Chondrocyte (in vitro differentiated cells): ENCODE measurements at regions not wholly inside any gene's neighbourhood (a gene's known extent, or its start where the extent isn't known, plus 50 kb on each side); places are given as distances from the start of the nearest gene placed in this dataset.

Source experiments
- DNase-seq: peaks from one replicate; pipeline ENCODE4 v3.0.0; 2021; ENCODE audit warnings: mixed read lengths, low spot score
- H3K27ac Mint-ChIP-seq: one replicate; pipeline ENCODE4 v1.8.0; 2021; ENCODE audit warnings: mild to moderate bottlenecking, moderate library complexity, mixed read lengths; ENCODE audit not compliant: unreplicated experiment
- H3K27me3 Mint-ChIP-seq: 2 replicates; pipeline ENCODE4 v1.8.0; 2021; ENCODE audit warnings: low read depth, mixed read lengths
- H3K36me3 Mint-ChIP-seq: 2 replicates; pipeline ENCODE4 v1.8.0; 2021; ENCODE audit warnings: low read depth, mixed read lengths
- H3K4me1 Mint-ChIP-seq: 2 replicates; pipeline ENCODE4 v1.8.0; 2021; ENCODE audit warnings: low read depth, mild to moderate bottlenecking, mixed read lengths
- H3K4me3 Mint-ChIP-seq: one replicate; pipeline ENCODE4 v1.8.0; 2021; ENCODE audit warnings: mild to moderate bottlenecking, moderate library complexity, mixed read lengths; ENCODE audit not compliant: unreplicated experiment
- H3K9me3 Mint-ChIP-seq: 2 replicates; pipeline ENCODE4 v1.8.0; 2021; ENCODE audit warnings: low read depth, mixed read lengths
- CTCF ChIP-seq: fragments of 200-600 bp; sonication (generic); IDR thresholded peaks from 2 replicates; pipeline ENCODE4 v1.5.0; 2021; ENCODE audit warnings: antibody characterized with exemption, mild to moderate bottlenecking, moderate library complexity

GRCh38 chr2:236803621-236804020, 234.0 kb downstream of the ACKR3 start:
- H3K27me3 Mint-ChIP-seq = no peaks in the 10 kb centered on the region
- no peaks in the 10 kb centered on the region for H3K4me1 Mint-ChIP-seq
- no peak for DNase-seq
- H3K27ac Mint-ChIP-seq = no peak overlapping the region
- peaks cover 8% of the 10 kb centered on the region for H3K9me3 Mint-ChIP-seq
- peaks cover 3% of the 10 kb centered on the region for H3K36me3 Mint-ChIP-seq
- no peak overlapping the region for H3K4me3 Mint-ChIP-seq
- TF ChIP-seq CTCF = no peak

- Mint-ChIP-seq H3K4me1 (no peaks in the 10 kb centered on the region), H3K9me3 (peaks cover 20% of the 10 kb centered on the region), H3K27ac (no peak overlapping the region), H3K4me3 (no peak overlapping the region), H3K36me3 (peaks cover 6% of the 10 kb centered on the region), H3K27me3 (no peaks in the 10 kb centered on the region)
- no peak for DNase-seq
- TF ChIP-seq CTCF = no peak
Measured at GRCh38 chr2:236805800-236806531, 236.3 kb downstream of the ACKR3 start.

- DNase-seq = no peak
- Mint-ChIP-seq H3K27me3 (no peaks in the 10 kb centered on the region), H3K27ac (no peak overlapping the region), H3K9me3 (peaks cover 20% of the 10 kb centered on the region), H3K4me1 (peaks cover under 1% of the 10 kb centered on the region), H3K4me3 (no peak overlapping the region), H3K36me3 (peaks cover 6% of the 10 kb centered on the region)
- TF ChIP-seq CTCF = no peak
Measured at GRCh38 chr2:236809716-236810115, 240.1 kb downstream of the ACKR3 start.

GRCh38 chr2:236811062-236811656, 241.5 kb downstream of the ACKR3 start:
- peaks cover 2% of the 10 kb centered on the region for H3K4me1 Mint-ChIP-seq
- no peak overlapping the region for H3K4me3 Mint-ChIP-seq
- DNase-seq = no peak
- TF ChIP-seq CTCF = no peak
- peaks cover 6% of the 10 kb centered on the region for H3K36me3 Mint-ChIP-seq
- H3K27ac Mint-ChIP-seq = no peak overlapping the region
- no peaks in the 10 kb centered on the region for H3K27me3 Mint-ChIP-seq
- peaks cover 20% of the 10 kb centered on the region for H3K9me3 Mint-ChIP-seq

- Mint-ChIP-seq H3K4me3 (no peak overlapping the region), H3K9me3 (peaks cover 10% of the 10 kb centered on the region), H3K4me1 (peaks cover 2% of the 10 kb centered on the region), H3K27ac (no peak overlapping the region), H3K36me3 (peaks cover 2% of the 10 kb centered on the region), H3K27me3 (no peaks in the 10 kb centered on the region)
- DNase-seq = no peak
- no peak for TF ChIP-seq CTCF
Measured at GRCh38 chr2:236813766-236814165, 244.1 kb downstream of the ACKR3 start.
